ENCODE measurements at regions not wholly inside any gene's neighbourhood (a gene's known extent, or its start where the extent isn't known, plus 50 kb on each side); places are given as distances from the start of the nearest gene placed in this dataset.

DNA sequence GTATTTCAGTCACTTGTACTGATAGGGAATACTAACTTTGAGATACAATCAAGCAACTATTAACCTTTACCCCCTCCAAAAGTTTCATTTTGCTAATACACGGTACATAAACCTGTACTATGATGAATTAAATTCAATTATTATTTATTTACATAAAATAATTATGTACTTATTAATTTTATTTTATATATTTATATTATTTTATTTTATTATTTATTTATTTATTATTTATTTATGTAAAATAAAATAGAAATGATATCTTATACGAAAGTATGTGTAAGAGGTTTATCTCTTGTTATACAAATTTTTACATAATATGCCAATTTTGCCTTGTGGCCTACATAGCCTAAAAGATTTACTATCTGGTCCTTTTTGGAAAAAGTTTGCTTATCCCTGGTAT lies 564.3 kb downstream of the SLITRK5 start:
- Histone ChIP-seq H3K9me3 (ENCODE audit: control insufficient read depth, insufficient read depth, low read depth, low read length) (no peaks in the 10 kb centered on the region), H3K4me1 (ENCODE audit: control insufficient read depth, insufficient read depth, low read length) (no peaks in the 10 kb centered on the region), H3K4me3 (ENCODE audit: low read depth, low read length) (no peak overlapping the region), H3K27ac (ENCODE audit: extremely low read depth, low read depth, low read length) (no peak overlapping the region), H3K36me3 (ENCODE audit: control insufficient read depth in 2 of 2, insufficient read depth in 1 of 2, low read length in 2 of 2) (no peaks in the 10 kb centered on the region)
- POLR2A ChIA-PET, result no interaction called here
- CTCF ChIA-PET, result no interaction called here
- TF ChIP-seq HOXC10 (CRISPR knock-in tag; IDR thresholded peaks at IDR 0.05), result no peak
- TF ChIP-seq ZBTB21 (tag by site-specific recombination; IDR thresholded peaks at IDR 0.05), result no peak
- no peak for TF ChIP-seq ZNF658 (tag by site-specific recombination; IDR thresholded peaks at IDR 0.05)
- TF ChIP-seq, protein P1, sequence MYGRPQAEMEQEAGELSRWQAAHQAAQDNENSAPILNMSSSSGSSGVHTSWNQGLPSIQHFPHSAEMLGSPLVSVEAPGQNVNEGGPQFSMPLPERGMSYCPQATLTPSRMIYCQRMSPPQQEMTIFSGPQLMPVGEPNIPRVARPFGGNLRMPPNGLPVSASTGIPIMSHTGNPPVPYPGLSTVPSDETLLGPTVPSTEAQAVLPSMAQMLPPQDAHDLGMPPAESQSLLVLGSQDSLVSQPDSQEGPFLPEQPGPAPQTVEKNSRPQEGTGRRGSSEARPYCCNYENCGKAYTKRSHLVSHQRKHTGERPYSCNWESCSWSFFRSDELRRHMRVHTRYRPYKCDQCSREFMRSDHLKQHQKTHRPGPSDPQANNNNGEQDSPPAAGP (tag by site-specific recombination; IDR thresholded peaks at IDR 0.05), result no peak
- TF ChIP-seq ZNF10 (tag by site-specific recombination; IDR thresholded peaks at IDR 0.05), result no peak
- TF ChIP-seq ZNF148 (tag by site-specific recombination; IDR thresholded peaks at IDR 0.05; ENCODE audit: borderline replicate concordance), result no peak
- TF ChIP-seq ZNF266 (tag by site-specific recombination; IDR thresholded peaks at IDR 0.05; ENCODE audit: low read depth), result no peak
- no peak for TF ChIP-seq ZNF473 (tag by site-specific recombination; IDR thresholded peaks at IDR 0.05)
- TF ChIP-seq ZBTB7A (tag by site-specific recombination; IDR thresholded peaks at IDR 0.05; ENCODE audit: low read depth), result no peak
- no peak for TF ChIP-seq FEZF1 (tag by site-specific recombination; IDR thresholded peaks at IDR 0.05)

- Histone ChIP-seq H3K36me3 (ENCODE audit: control insufficient read depth in 2 of 2, insufficient read depth in 1 of 2, low read length in 2 of 2) (no peaks in the 10 kb centered on the region), H3K27ac (ENCODE audit: extremely low read depth, low read depth, low read length) (no peak overlapping the region), H3K4me1 (ENCODE audit: control insufficient read depth, insufficient read depth, low read length) (no peaks in the 10 kb centered on the region), H3K9me3 (ENCODE audit: control insufficient read depth, insufficient read depth, low read depth, low read length) (no peaks in the 10 kb centered on the region), H3K4me3 (ENCODE audit: low read depth, low read length) (no peak overlapping the region)
- TF ChIP-seq TRIM28 (IDR thresholded peaks at IDR 0.05; ENCODE audit: borderline replicate concordance, low read length) (peak; percentile 12; the same call in 1 of the 2 replicates), ZNF626 (tag by site-specific recombination; IDR thresholded peaks at IDR 0.05) (no peak)
- TF ChIP-seq, protein P2, sequence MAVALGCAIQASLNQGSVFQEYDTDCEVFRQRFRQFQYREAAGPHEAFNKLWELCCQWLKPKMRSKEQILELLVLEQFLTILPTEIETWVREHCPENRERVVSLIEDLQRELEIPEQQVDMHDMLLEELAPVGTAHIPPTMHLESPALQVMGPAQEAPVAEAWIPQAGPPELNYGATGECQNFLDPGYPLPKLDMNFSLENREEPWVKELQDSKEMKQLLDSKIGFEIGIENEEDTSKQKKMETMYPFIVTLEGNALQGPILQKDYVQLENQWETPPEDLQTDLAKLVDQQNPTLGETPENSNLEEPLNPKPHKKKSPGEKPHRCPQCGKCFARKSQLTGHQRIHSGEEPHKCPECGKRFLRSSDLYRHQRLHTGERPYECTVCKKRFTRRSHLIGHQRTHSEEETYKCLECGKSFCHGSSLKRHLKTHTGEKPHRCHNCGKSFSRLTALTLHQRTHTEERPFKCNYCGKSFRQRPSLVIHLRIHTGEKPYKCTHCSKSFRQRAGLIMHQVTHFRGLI (tag by site-specific recombination; IDR thresholded peaks at IDR 0.05), result peak; percentile 66
- ChIA-PET CTCF (no interaction called here), POLR2A (no interaction called here)
Observed at GRCh38 chr13:88246239-88246638, 575.1 kb downstream of the SLITRK5 start.

DNA sequence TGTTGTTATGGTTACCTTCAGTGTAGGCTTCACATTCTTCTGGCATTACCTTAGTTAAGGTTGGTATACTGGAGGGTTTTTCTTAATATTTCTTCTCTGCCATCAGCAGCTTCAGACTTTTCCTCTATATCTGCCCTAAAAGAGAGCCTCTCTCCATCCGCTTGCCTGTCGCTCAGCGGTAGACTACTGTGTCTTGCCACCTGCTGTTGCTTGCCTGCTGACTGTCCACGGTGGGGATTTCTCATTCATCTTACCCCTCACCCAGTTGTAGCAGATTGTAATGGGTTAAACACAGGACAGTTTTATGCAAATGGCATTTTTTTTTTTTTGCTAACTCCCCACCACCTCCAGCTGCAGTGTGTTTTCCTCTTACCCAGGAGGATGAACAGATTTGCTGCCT lies 577.2 kb downstream of the SLITRK5 start:
- TF ChIP-seq ZNF707 (tag by site-specific recombination; IDR thresholded peaks at IDR 0.05) (no peak), BCL11A (tag by site-specific recombination; IDR thresholded peaks at IDR 0.05; ENCODE audit: low read depth) (no peak), REPIN1 (tag by site-specific recombination; IDR thresholded peaks at IDR 0.05; ENCODE audit: low read depth) (no peak), ZEB2 (tag by site-specific recombination; IDR thresholded peaks at IDR 0.05) (no peak), GLIS2 (tag by site-specific recombination; IDR thresholded peaks at IDR 0.05) (no peak), ZNF580 (tag by site-specific recombination; IDR thresholded peaks at IDR 0.05) (no peak), ZFP37 (tag by site-specific recombination; IDR thresholded peaks at IDR 0.05) (no peak), ZNF214 (tag by site-specific recombination; IDR thresholded peaks at IDR 0.05; ENCODE audit: borderline replicate concordance) (no peak), ZNF423 (tag by site-specific recombination; IDR thresholded peaks at IDR 0.05) (no peak), ZSCAN30 (tag by site-specific recombination; IDR thresholded peaks at IDR 0.05) (no peak), SALL2 (tag by site-specific recombination; IDR thresholded peaks at IDR 0.05; ENCODE audit: borderline replicate concordance) (no peak), ZFHX2 (tag by site-specific recombination; conservative IDR thresholded peaks at IDR 0.05) (no peak), ZNF658 (tag by site-specific recombination; IDR thresholded peaks at IDR 0.05) (no peak)
- TF ChIP-seq, protein P3, sequence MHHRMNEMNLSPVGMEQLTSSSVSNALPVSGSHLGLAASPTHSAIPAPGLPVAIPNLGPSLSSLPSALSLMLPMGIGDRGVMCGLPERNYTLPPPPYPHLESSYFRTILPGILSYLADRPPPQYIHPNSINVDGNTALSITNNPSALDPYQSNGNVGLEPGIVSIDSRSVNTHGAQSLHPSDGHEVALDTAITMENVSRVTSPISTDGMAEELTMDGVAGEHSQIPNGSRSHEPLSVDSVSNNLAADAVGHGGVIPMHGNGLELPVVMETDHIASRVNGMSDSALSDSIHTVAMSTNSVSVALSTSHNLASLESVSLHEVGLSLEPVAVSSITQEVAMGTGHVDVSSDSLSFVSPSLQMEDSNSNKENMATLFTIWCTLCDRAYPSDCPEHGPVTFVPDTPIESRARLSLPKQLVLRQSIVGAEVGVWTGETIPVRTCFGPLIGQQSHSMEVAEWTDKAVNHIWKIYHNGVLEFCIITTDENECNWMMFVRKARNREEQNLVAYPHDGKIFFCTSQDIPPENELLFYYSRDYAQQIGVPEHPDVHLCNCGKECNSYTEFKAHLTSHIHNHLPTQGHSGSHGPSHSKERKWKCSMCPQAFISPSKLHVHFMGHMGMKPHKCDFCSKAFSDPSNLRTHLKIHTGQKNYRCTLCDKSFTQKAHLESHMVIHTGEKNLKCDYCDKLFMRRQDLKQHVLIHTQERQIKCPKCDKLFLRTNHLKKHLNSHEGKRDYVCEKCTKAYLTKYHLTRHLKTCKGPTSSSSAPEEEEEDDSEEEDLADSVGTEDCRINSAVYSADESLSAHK (tag by site-specific recombination; IDR thresholded peaks at IDR 0.05), result no peak
- no peak overlapping the region for H3K4me3 ChIP-seq (ENCODE audit: low read depth, low read length)
- POLR2A ChIA-PET, result no interaction called here
- CTCF ChIA-PET, result no interaction called here
- no peaks in the 10 kb centered on the region for H3K4me1 ChIP-seq (ENCODE audit: control insufficient read depth, insufficient read depth, low read length)
- H3K27ac ChIP-seq (ENCODE audit: extremely low read depth, low read depth, low read length), result no peak overlapping the region
- H3K36me3 ChIP-seq (ENCODE audit: control insufficient read depth in 2 of 2, insufficient read depth in 1 of 2, low read length in 2 of 2), result no peaks in the 10 kb centered on the region
- H3K9me3 ChIP-seq (ENCODE audit: control insufficient read depth, insufficient read depth, low read depth, low read length), result no peaks in the 10 kb centered on the region

Data from HEK293 (cell line).